ENCODE measurements at regions not wholly inside any gene's neighbourhood (a gene's known extent, or its start where the extent isn't known, plus 50 kb on each side); places are given as distances from the start of the nearest gene placed in this dataset.

- TF ChIP-seq, protein P1, sequence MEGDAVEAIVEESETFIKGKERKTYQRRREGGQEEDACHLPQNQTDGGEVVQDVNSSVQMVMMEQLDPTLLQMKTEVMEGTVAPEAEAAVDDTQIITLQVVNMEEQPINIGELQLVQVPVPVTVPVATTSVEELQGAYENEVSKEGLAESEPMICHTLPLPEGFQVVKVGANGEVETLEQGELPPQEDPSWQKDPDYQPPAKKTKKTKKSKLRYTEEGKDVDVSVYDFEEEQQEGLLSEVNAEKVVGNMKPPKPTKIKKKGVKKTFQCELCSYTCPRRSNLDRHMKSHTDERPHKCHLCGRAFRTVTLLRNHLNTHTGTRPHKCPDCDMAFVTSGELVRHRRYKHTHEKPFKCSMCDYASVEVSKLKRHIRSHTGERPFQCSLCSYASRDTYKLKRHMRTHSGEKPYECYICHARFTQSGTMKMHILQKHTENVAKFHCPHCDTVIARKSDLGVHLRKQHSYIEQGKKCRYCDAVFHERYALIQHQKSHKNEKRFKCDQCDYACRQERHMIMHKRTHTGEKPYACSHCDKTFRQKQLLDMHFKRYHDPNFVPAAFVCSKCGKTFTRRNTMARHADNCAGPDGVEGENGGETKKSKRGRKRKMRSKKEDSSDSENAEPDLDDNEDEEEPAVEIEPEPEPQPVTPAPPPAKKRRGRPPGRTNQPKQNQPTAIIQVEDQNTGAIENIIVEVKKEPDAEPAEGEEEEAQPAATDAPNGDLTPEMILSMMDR (conservative IDR thresholded peaks at IDR 0.05) = no peak
- TF ChIP-seq ZFX (IDR thresholded peaks at IDR 0.05) = no peak
These were observed 249.6 kb downstream of the PIK3R1 start for GRCh38 chr5:68465133-68465532.
